ENCODE measurements at regions not wholly inside any gene's neighbourhood (a gene's known extent, or its start where the extent isn't known, plus 50 kb on each side); places are given as distances from the start of the nearest gene placed in this dataset.

DNA sequence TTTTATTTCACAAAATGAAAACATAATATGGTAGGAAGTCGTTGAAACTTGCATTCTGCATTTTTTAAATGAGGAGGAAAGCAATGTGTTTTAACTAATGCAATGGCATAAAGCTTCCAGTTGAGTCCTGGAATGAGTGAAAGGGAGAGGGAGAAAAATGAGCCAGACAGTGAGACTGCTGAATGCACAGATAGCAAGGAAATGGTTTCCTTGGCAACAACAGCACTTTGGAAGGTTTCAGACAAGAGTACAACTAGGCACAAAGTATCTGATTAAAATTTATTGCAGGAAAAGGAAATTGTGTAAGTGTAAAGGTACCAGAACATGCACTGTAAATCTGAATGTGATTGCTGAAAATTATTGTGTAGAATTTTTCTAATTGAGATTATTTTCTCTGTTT lies 320.1 kb upstream of the KYNU start:
- TF ChIP-seq, protein P1, sequence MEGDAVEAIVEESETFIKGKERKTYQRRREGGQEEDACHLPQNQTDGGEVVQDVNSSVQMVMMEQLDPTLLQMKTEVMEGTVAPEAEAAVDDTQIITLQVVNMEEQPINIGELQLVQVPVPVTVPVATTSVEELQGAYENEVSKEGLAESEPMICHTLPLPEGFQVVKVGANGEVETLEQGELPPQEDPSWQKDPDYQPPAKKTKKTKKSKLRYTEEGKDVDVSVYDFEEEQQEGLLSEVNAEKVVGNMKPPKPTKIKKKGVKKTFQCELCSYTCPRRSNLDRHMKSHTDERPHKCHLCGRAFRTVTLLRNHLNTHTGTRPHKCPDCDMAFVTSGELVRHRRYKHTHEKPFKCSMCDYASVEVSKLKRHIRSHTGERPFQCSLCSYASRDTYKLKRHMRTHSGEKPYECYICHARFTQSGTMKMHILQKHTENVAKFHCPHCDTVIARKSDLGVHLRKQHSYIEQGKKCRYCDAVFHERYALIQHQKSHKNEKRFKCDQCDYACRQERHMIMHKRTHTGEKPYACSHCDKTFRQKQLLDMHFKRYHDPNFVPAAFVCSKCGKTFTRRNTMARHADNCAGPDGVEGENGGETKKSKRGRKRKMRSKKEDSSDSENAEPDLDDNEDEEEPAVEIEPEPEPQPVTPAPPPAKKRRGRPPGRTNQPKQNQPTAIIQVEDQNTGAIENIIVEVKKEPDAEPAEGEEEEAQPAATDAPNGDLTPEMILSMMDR (IDR thresholded peaks at IDR 0.05) = no peak
- TF ChIP-seq EP300 (IDR thresholded peaks at IDR 0.05) = no peak
- TF ChIP-seq POLR2AphosphoS5 (IDR thresholded peaks at IDR 0.05) = no peak
